Stimulated activated CD4-positive, alpha-beta T cell treated with anti-CD3 and anti-CD28 coated beads, Interleukin-1b, Interleukin-23, amount 100 ng/mL, for 24 hours (primary cell): ENCODE measurements at regions not wholly inside any gene's neighbourhood (a gene's known extent, or its start where the extent isn't known, plus 50 kb on each side); places are given as distances from the start of the nearest gene placed in this dataset.

ENCODE experiments used
- DNase-seq, 4 experiments: peaks; one replicate each; pipeline ENCODE4 v3.0.0-alpha.2; 2020; ENCODE audit warnings: low read depth in 4 of 4, low spot score in 1 of 4

GRCh38 chr13:103983948-103984347 lies 917.7 kb upstream of the SLC10A2 start:
- no peak for DNase-seq

GRCh38 chr13:103976371-103976770 lies 910.2 kb upstream of the SLC10A2 start:
- no peak for DNase-seq

GRCh38 chr13:103973740-103974139 lies 907.5 kb upstream of the SLC10A2 start:
- no peak for DNase-seq

- no peak for DNase-seq
Measured at GRCh38 chr13:103969520-103970050, 903.4 kb upstream of the SLC10A2 start.

GRCh38 chr13:103965506-103966243 lies 899.5 kb upstream of the SLC10A2 start:
- DNase-seq = no peak

- no peak for DNase-seq
Measured at GRCh38 chr13:103961784-103962183, 895.6 kb upstream of the SLC10A2 start.

- DNase-seq = no peak
Measured at GRCh38 chr13:103961129-103961528, 894.9 kb upstream of the SLC10A2 start.

- no peak for DNase-seq
Measured at GRCh38 chr13:103960001-103960400, 893.8 kb upstream of the SLC10A2 start.

- DNase-seq = no peak
Measured at GRCh38 chr13:103958691-103959090, 892.5 kb upstream of the SLC10A2 start.

GRCh38 chr13:103957939-103958338 lies 891.7 kb upstream of the SLC10A2 start:
- DNase-seq = no peak

GRCh38 chr13:103953859-103954258 lies 887.6 kb upstream of the SLC10A2 start:
- no peak for DNase-seq

- DNase-seq = no peak
Measured at GRCh38 chr13:103952183-103952582, 886.0 kb upstream of the SLC10A2 start.

- no peak for DNase-seq
Measured at GRCh38 chr13:103948426-103948825, 882.2 kb upstream of the SLC10A2 start.

- no peak for DNase-seq
Measured at GRCh38 chr13:103945836-103946235, 879.6 kb upstream of the SLC10A2 start.

GRCh38 chr13:103941506-103942140 lies 875.4 kb upstream of the SLC10A2 start:
- no peak for DNase-seq

- no peak for DNase-seq
Measured at GRCh38 chr13:103935117-103935516, 868.9 kb upstream of the SLC10A2 start.

- no peak for DNase-seq
Measured at GRCh38 chr13:103931885-103932284, 865.7 kb upstream of the SLC10A2 start.

GRCh38 chr13:103931331-103931845 lies 865.2 kb upstream of the SLC10A2 start:
- DNase-seq = no peak

- DNase-seq = no peak
Measured at GRCh38 chr13:103926118-103926517, 859.9 kb upstream of the SLC10A2 start.

GRCh38 chr13:103908911-103909310 lies 842.7 kb upstream of the SLC10A2 start:
- DNase-seq = no peak

- DNase-seq = no peak
Measured at GRCh38 chr13:103908274-103908673, 842.1 kb upstream of the SLC10A2 start.

- no peak for DNase-seq
Measured at GRCh38 chr13:103903790-103904189, 837.6 kb upstream of the SLC10A2 start.
